ENCODE measurements at regions not wholly inside any gene's neighbourhood (a gene's known extent, or its start where the extent isn't known, plus 50 kb on each side); places are given as distances from the start of the nearest gene placed in this dataset.
"Not testable (repeated sequence)": the region's sequence is repeated elsewhere in the genome, so short reads cannot be mapped to it uniquely, and the experiment has no call there.

GRCh38 chr15:20680257-20680815 lies 138.7 kb upstream of the GOLGA6L6 start:
- H3K36me3 ChIP-seq (ENCODE audit: control insufficient read depth in 4 of 4, insufficient read depth in 4 of 4, low read length in 4 of 4); ATAC-seq (ENCODE audit: insufficient read depth, low FRiP score); H3K9ac ChIP-seq (ENCODE audit: insufficient read depth in 1 of 2, low read length in 2 of 2); H3K27me3 ChIP-seq (ENCODE audit: control insufficient read depth in 3 of 3, insufficient read depth in 3 of 3, low read length in 2 of 3); H3K27ac ChIP-seq (ENCODE audit: low read depth in 1 of 2, low read length in 1 of 2); H3K4me3 ChIP-seq; DNase-seq; H3K9me3 ChIP-seq (ENCODE audit: control insufficient read depth in 4 of 4, insufficient read depth in 3 of 4, low read length in 3 of 4); H3K4me1 ChIP-seq (ENCODE audit: control insufficient read depth in 5 of 5, insufficient read depth in 5 of 5, low read length in 5 of 5): not testable (repeated sequence)
- 80 to 92% methylated on average over 3 to 4 of the region's 9 CpGs for WGBS, 2 donors

DNA sequence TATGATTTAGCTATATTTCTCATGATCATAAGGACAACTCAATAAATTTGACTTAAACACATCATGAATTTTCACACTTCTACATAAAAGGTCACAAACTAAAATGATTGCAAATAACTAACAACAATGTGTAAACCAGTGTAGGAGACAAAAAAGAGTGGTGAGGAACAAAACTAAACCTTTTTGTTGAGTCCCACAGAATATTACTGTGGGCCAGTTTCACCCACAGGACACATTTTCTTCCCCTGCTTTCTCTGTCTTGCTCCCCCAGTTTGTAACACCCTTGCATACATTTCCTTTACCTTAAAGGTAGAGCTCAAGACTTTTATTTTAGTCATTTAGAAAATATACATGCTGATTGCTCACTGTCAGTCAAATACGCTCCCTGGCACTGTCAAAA lies 130.9 kb upstream of the GOLGA6L6 start:
- no peaks in the 10 kb centered on the region for H3K27me3 ChIP-seq (ENCODE audit: control insufficient read depth in 3 of 3, insufficient read depth in 3 of 3, low read length in 2 of 3)
- no peaks in the 10 kb centered on the region for H3K36me3 ChIP-seq (ENCODE audit: control insufficient read depth in 4 of 4, insufficient read depth in 4 of 4, low read length in 4 of 4)
- H3K9ac ChIP-seq (ENCODE audit: insufficient read depth in 1 of 2, low read length in 2 of 2): no peak overlapping the region
- no peaks in the 10 kb centered on the region for H3K4me1 ChIP-seq (ENCODE audit: control insufficient read depth in 5 of 5, insufficient read depth in 5 of 5, low read length in 5 of 5)
- no peak overlapping the region for H3K27ac ChIP-seq (ENCODE audit: low read depth in 1 of 2, low read length in 1 of 2)
- 46 to 69% methylated on average over 1 of the region's 1 CpG for WGBS, 2 donors
- ATAC-seq (ENCODE audit: insufficient read depth, low FRiP score): no peak
- TF ChIP-seq, protein P1, sequence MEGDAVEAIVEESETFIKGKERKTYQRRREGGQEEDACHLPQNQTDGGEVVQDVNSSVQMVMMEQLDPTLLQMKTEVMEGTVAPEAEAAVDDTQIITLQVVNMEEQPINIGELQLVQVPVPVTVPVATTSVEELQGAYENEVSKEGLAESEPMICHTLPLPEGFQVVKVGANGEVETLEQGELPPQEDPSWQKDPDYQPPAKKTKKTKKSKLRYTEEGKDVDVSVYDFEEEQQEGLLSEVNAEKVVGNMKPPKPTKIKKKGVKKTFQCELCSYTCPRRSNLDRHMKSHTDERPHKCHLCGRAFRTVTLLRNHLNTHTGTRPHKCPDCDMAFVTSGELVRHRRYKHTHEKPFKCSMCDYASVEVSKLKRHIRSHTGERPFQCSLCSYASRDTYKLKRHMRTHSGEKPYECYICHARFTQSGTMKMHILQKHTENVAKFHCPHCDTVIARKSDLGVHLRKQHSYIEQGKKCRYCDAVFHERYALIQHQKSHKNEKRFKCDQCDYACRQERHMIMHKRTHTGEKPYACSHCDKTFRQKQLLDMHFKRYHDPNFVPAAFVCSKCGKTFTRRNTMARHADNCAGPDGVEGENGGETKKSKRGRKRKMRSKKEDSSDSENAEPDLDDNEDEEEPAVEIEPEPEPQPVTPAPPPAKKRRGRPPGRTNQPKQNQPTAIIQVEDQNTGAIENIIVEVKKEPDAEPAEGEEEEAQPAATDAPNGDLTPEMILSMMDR (IDR thresholded peaks at IDR 0.05; ENCODE audit: control extremely low read depth, extremely low read depth): no peak
- H3K9me3 ChIP-seq (ENCODE audit: control insufficient read depth in 4 of 4, insufficient read depth in 3 of 4, low read length in 3 of 4): peaks cover 0 to 2% (median 0%) of the 10 kb centered on the region in 4 donors
- H3K4me3 ChIP-seq: no peak overlapping the region
- DNase-seq: no peak

DNA sequence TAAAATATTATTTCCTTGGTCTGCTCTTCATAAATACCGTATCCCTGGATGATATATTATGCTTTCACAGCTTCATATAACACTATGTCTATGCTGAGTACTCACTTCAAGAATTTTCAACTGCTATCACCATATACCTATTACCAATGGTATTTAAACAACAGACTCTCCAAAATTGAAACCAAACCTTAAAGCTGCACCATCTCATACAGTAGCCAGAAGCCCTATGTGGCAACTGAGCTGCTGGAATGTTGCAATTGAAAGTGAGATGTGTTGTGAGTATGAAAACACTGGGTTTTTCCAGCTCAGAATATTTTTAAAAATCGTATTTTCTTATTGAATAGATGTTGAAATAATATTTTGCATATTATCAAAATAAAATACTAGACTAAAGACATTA lies 130.1 kb upstream of the GOLGA6L6 start:
- no peaks in the 10 kb centered on the region for H3K4me1 ChIP-seq (ENCODE audit: control insufficient read depth in 5 of 5, insufficient read depth in 5 of 5, low read length in 5 of 5)
- peaks cover 0 to 2% (median 0%) of the 10 kb centered on the region in 4 donors for H3K9me3 ChIP-seq (ENCODE audit: control insufficient read depth in 4 of 4, insufficient read depth in 3 of 4, low read length in 3 of 4)
- TF ChIP-seq, protein P1 (IDR thresholded peaks at IDR 0.05; ENCODE audit: control extremely low read depth, extremely low read depth): no peak
- no peaks in the 10 kb centered on the region for H3K36me3 ChIP-seq (ENCODE audit: control insufficient read depth in 4 of 4, insufficient read depth in 4 of 4, low read length in 4 of 4)
- H3K9ac ChIP-seq (ENCODE audit: insufficient read depth in 1 of 2, low read length in 2 of 2): no peak overlapping the region
- WGBS, 2 donors: 35 to 36% methylated on average over 2 of the region's 2 CpGs
- DNase-seq: no peak
- H3K27ac ChIP-seq (ENCODE audit: low read depth in 1 of 2, low read length in 1 of 2): no peak overlapping the region
- no peak overlapping the region for H3K4me3 ChIP-seq
- H3K27me3 ChIP-seq (ENCODE audit: control insufficient read depth in 3 of 3, insufficient read depth in 3 of 3, low read length in 2 of 3): no peaks in the 10 kb centered on the region
- no peak for ATAC-seq (ENCODE audit: insufficient read depth, low FRiP score)

- ATAC-seq (ENCODE audit: insufficient read depth, low FRiP score); H3K36me3 ChIP-seq (ENCODE audit: control insufficient read depth in 4 of 4, insufficient read depth in 4 of 4, low read length in 4 of 4); DNase-seq; H3K27me3 ChIP-seq (ENCODE audit: control insufficient read depth in 3 of 3, insufficient read depth in 3 of 3, low read length in 2 of 3); H3K27ac ChIP-seq (ENCODE audit: low read depth in 1 of 2, low read length in 1 of 2); H3K9ac ChIP-seq (ENCODE audit: insufficient read depth in 1 of 2, low read length in 2 of 2); H3K4me3 ChIP-seq; H3K4me1 ChIP-seq (ENCODE audit: control insufficient read depth in 5 of 5, insufficient read depth in 5 of 5, low read length in 5 of 5); H3K9me3 ChIP-seq (ENCODE audit: control insufficient read depth in 4 of 4, insufficient read depth in 3 of 4, low read length in 3 of 4): not testable (repeated sequence)
- WGBS, 2 donors: 61% methylated on average over 3 of the region's 3 CpGs
Measured at GRCh38 chr15:20666410-20666809, 124.8 kb upstream of the GOLGA6L6 start.
